ENCODE measurements at regions not wholly inside any gene's neighbourhood (a gene's known extent, or its start where the extent isn't known, plus 50 kb on each side); places are given as distances from the start of the nearest gene placed in this dataset.

DNA sequence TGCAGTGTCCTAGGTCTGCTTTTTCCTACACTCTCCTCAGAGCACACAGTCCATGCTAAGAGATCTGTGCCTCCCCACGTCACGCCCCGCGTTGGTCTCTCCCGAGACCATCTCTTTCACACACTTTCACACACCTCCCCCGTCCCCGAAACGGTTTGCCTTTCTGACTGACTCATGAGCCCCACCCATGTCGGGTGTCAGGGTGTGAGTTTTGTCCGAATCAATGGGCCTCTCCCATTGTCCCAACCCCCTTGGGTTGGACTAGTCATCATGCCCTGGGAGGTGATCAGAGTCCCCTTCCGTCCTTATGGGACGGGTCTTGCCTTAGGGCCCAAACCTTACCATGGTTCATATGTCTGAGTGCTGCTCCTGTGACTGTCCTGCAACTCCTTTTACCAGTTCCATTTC, 214.0 kb upstream of the HTR2A start:
- Histone ChIP-seq H3K9me3 (ENCODE audit: low read depth) (no peaks in the 10 kb centered on the region), H3K4me1 (ENCODE audit: insufficient read depth) (peaks cover 29% of the 10 kb centered on the region), H3K4me2 (ENCODE audit: unreplicated experiment) (no peak overlapping the region), H3F3A (ENCODE audit: insufficient read depth) (peaks cover 29% of the 10 kb centered on the region), H3K79me2 (ENCODE audit: insufficient read depth) (no peaks in the 10 kb centered on the region), H2AFZ (no peak overlapping the region), H3K9me2 (ENCODE audit: insufficient read depth) (no peaks in the 10 kb centered on the region), H3K27me3 (replicated peaks; ENCODE audit: insufficient read depth) (no peaks in the 10 kb centered on the region), H4K20me1 (ENCODE audit: insufficient read depth) (no peaks in the 10 kb centered on the region), H3K27ac (no peak overlapping the region), H3K9ac (no peak overlapping the region), H3K4me3 (no peak overlapping the region), H3K36me3 (ENCODE audit: low read depth) (no peaks in the 10 kb centered on the region)
- in situ Hi-C loops (cut with MboI): no loop called here
- DNase-seq: no peak
- 83 to 84% methylated on average over 12 of the region's 12 CpGs for WGBS, 2 experiments (ENCODE audit: low coverage in 1 of 2, low lambda C conversion rate in 2 of 2, missing lambda C conversion rate in 2 of 2)
- TF ChIP-seq EZH2phosphoT487 (IDR thresholded peaks at IDR 0.05; ENCODE audit: insufficient read depth, low read depth) (no peak), EZH2 (IDR thresholded peaks at IDR 0.05; ENCODE audit: insufficient read depth, poor library complexity, severe bottlenecking) (no peak)

GRCh38 chr13:47110141-47110540, 213.3 kb upstream of the HTR2A start:
- Histone ChIP-seq H3K27me3 (replicated peaks; ENCODE audit: insufficient read depth) (no peaks in the 10 kb centered on the region), H2AFZ (no peak overlapping the region), H3K9ac (no peak overlapping the region), H3K9me2 (ENCODE audit: insufficient read depth) (no peaks in the 10 kb centered on the region), H3K9me3 (ENCODE audit: low read depth) (no peaks in the 10 kb centered on the region), H3K36me3 (ENCODE audit: low read depth) (no peaks in the 10 kb centered on the region), H3F3A (ENCODE audit: insufficient read depth) (peaks cover 29% of the 10 kb centered on the region), H3K27ac (no peak overlapping the region), H4K20me1 (ENCODE audit: insufficient read depth) (no peaks in the 10 kb centered on the region), H3K4me1 (ENCODE audit: insufficient read depth) (peaks cover 29% of the 10 kb centered on the region), H3K4me2 (ENCODE audit: unreplicated experiment) (no peak overlapping the region), H3K79me2 (ENCODE audit: insufficient read depth) (no peaks in the 10 kb centered on the region), H3K4me3 (no peak overlapping the region)
- DNase-seq: no peak
- TF ChIP-seq EZH2phosphoT487 (IDR thresholded peaks at IDR 0.05; ENCODE audit: insufficient read depth, low read depth) (no peak), EZH2 (IDR thresholded peaks at IDR 0.05; ENCODE audit: insufficient read depth, poor library complexity, severe bottlenecking) (no peak)
- 86% methylated on average over 4 of the region's 4 CpGs for WGBS, 2 experiments (ENCODE audit: low coverage in 1 of 2, low lambda C conversion rate in 2 of 2, missing lambda C conversion rate in 2 of 2)
- in situ Hi-C loops (cut with MboI): no loop called here

- Histone ChIP-seq H3K27me3 (replicated peaks; ENCODE audit: insufficient read depth) (no peaks in the 10 kb centered on the region), H3K9ac (no peak overlapping the region), H3K79me2 (ENCODE audit: insufficient read depth) (no peaks in the 10 kb centered on the region), H3F3A (ENCODE audit: insufficient read depth) (peaks cover 19% of the 10 kb centered on the region), H3K9me2 (ENCODE audit: insufficient read depth) (no peaks in the 10 kb centered on the region), H3K4me2 (ENCODE audit: unreplicated experiment) (no peak overlapping the region), H3K27ac (no peak overlapping the region), H3K4me3 (no peak overlapping the region), H2AFZ (no peak overlapping the region), H3K36me3 (ENCODE audit: low read depth) (no peaks in the 10 kb centered on the region), H3K9me3 (ENCODE audit: low read depth) (no peaks in the 10 kb centered on the region), H4K20me1 (ENCODE audit: insufficient read depth) (no peaks in the 10 kb centered on the region), H3K4me1 (ENCODE audit: insufficient read depth) (peaks cover 18% of the 10 kb centered on the region)
- no peak for TF ChIP-seq EZH2phosphoT487 (IDR thresholded peaks at IDR 0.05; ENCODE audit: insufficient read depth, low read depth)
- no peak for TF ChIP-seq EZH2 (IDR thresholded peaks at IDR 0.05; ENCODE audit: insufficient read depth, poor library complexity, severe bottlenecking)
- in situ Hi-C loops (cut with MboI): no loop called here
- DNase-seq: no peak
- WGBS, 2 experiments (ENCODE audit: low coverage in 1 of 2, low lambda C conversion rate in 2 of 2, missing lambda C conversion rate in 2 of 2): 78 to 80% methylated on average over 4 of the region's 4 CpGs
These were observed 212.2 kb upstream of the HTR2A start for GRCh38 chr13:47109028-47109427.

- Histone ChIP-seq H3K9ac (no peak overlapping the region), H3K9me3 (ENCODE audit: low read depth) (no peaks in the 10 kb centered on the region), H3K4me2 (ENCODE audit: unreplicated experiment) (no peak overlapping the region), H3K4me1 (ENCODE audit: insufficient read depth) (peaks cover 14% of the 10 kb centered on the region), H3K27me3 (replicated peaks; ENCODE audit: insufficient read depth) (no peaks in the 10 kb centered on the region), H3F3A (ENCODE audit: insufficient read depth) (peaks cover 9% of the 10 kb centered on the region), H3K9me2 (ENCODE audit: insufficient read depth) (no peaks in the 10 kb centered on the region), H3K79me2 (ENCODE audit: insufficient read depth) (no peaks in the 10 kb centered on the region), H2AFZ (no peak overlapping the region), H3K36me3 (ENCODE audit: low read depth) (no peaks in the 10 kb centered on the region), H3K4me3 (no peak overlapping the region), H3K27ac (no peak overlapping the region), H4K20me1 (ENCODE audit: insufficient read depth) (no peaks in the 10 kb centered on the region)
- 55 to 61% methylated on average over 4 of the region's 4 CpGs for WGBS, 2 experiments (ENCODE audit: low coverage in 1 of 2, low lambda C conversion rate in 2 of 2, missing lambda C conversion rate in 2 of 2)
- no peak for DNase-seq
- in situ Hi-C loops (cut with MboI): no loop called here
- no peak for TF ChIP-seq EZH2phosphoT487 (IDR thresholded peaks at IDR 0.05; ENCODE audit: insufficient read depth, low read depth)
- TF ChIP-seq EZH2 (IDR thresholded peaks at IDR 0.05; ENCODE audit: insufficient read depth, poor library complexity, severe bottlenecking): no peak
These were observed 203.5 kb upstream of the HTR2A start for GRCh38 chr13:47100214-47100853.
